Muscle of leg (tissue), 3 donors: ENCODE measurements at regions not wholly inside any gene's neighbourhood (a gene's known extent, or its start where the extent isn't known, plus 50 kb on each side); places are given as distances from the start of the nearest gene placed in this dataset.

ENCODE experiments used
- DNase-seq: peaks from one replicate; pipeline ENCODE4 v3.0.0; 2013
- H3K27ac ChIP-seq: one replicate; pipeline ENCODE4 v1.5.1; 2013; ENCODE audit warnings: mild to moderate bottlenecking, low read length, control low read depth
- H3K27me3 ChIP-seq: one replicate; pipeline ENCODE4 v1.6.1; 2013; ENCODE audit warnings: low read length; ENCODE audit not compliant: control insufficient read depth, insufficient read depth
- H3K36me3 ChIP-seq: one replicate; pipeline ENCODE4 v1.6.1; 2013; ENCODE audit warnings: low read length; ENCODE audit not compliant: control insufficient read depth, insufficient read depth
- H3K4me1 ChIP-seq: one replicate; pipeline ENCODE4 v1.6.1; 2013; ENCODE audit warnings: low read length; ENCODE audit not compliant: control insufficient read depth, insufficient read depth
- H3K4me3 ChIP-seq: one replicate; pipeline ENCODE4 v1.5.1; 2013; ENCODE audit warnings: low read length, control low read depth
- H3K9me3 ChIP-seq: replicated peaks from 2 replicates; pipeline ENCODE4 v1.6.1; 2013; ENCODE audit warnings: low read depth, low read length; ENCODE audit not compliant: control insufficient read depth
- WGBS: methylation state at CpG from one replicate; pipeline ENCODE4 v1.1.5; 2013; ENCODE audit warnings: missing lambda C conversion rate; ENCODE audit not compliant: insufficient coverage; 5-methylcytosine and 5-hydroxymethylcytosine counted together

DNA sequence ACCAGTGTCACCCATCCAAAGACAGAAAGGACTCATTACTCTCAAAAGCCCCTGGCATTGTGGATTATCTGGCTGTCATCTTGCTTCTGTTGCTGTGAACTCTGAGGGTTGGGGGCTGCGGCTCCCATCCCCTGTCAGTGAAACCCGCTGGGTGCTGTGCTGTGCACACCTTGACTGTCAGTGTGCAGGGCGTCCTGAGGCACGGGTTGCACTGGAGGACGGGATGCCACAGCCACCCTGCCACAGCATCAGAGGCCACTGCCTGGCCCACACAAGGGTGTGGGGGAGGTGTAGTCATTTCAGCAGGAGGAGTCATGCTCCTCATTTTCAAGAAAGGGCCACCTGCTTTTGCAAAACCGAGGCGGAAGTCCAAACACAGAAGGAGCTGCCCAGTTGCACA lies 245.8 kb downstream of the GLRX3 start:
- WGBS: 93% methylated on average over 7 of the region's 7 CpGs
- no peak overlapping the region for H3K27ac ChIP-seq
- no peaks in the 10 kb centered on the region for H3K4me1 ChIP-seq
- no peak overlapping the region for H3K4me3 ChIP-seq
- DNase-seq: no peak
- H3K36me3 ChIP-seq: no peaks in the 10 kb centered on the region
- peaks cover 11% of the 10 kb centered on the region for H3K27me3 ChIP-seq
- H3K9me3 ChIP-seq: no peaks in the 10 kb centered on the region

GRCh38 chr10:130387936-130388580 lies 251.9 kb downstream of the GLRX3 start:
- DNase-seq: no peak
- no peak overlapping the region for H3K4me3 ChIP-seq
- 92% methylated on average over 8 of the region's 11 CpGs for WGBS
- no peaks in the 10 kb centered on the region for H3K9me3 ChIP-seq
- no peaks in the 10 kb centered on the region for H3K4me1 ChIP-seq
- no peaks in the 10 kb centered on the region for H3K36me3 ChIP-seq
- no peaks in the 10 kb centered on the region for H3K27me3 ChIP-seq
- H3K27ac ChIP-seq: no peak overlapping the region

- H3K27ac ChIP-seq: no peak overlapping the region
- no peaks in the 10 kb centered on the region for H3K4me1 ChIP-seq
- DNase-seq: no peak
- 92% methylated on average over 2 of the region's 6 CpGs for WGBS
- no peaks in the 10 kb centered on the region for H3K27me3 ChIP-seq
- H3K36me3 ChIP-seq: no peaks in the 10 kb centered on the region
- H3K4me3 ChIP-seq: no peak overlapping the region
- H3K9me3 ChIP-seq: no peaks in the 10 kb centered on the region
These were observed 252.6 kb downstream of the GLRX3 start for GRCh38 chr10:130388746-130389145.

GRCh38 chr10:130389906-130390305 lies 253.7 kb downstream of the GLRX3 start:
- H3K4me3 ChIP-seq: no peak overlapping the region
- peaks cover 2% of the 10 kb centered on the region for H3K9me3 ChIP-seq
- H3K27ac ChIP-seq: no peak overlapping the region
- H3K4me1 ChIP-seq: no peaks in the 10 kb centered on the region
- H3K27me3 ChIP-seq: no peaks in the 10 kb centered on the region
- no peak for DNase-seq
- H3K36me3 ChIP-seq: no peaks in the 10 kb centered on the region
- WGBS: 76% methylated on average over 5 of the region's 5 CpGs

GRCh38 chr10:130392031-130392430 lies 255.8 kb downstream of the GLRX3 start:
- WGBS: 77% methylated on average over 7 of the region's 10 CpGs
- H3K4me1 ChIP-seq: no peaks in the 10 kb centered on the region
- H3K36me3 ChIP-seq: no peaks in the 10 kb centered on the region
- H3K27me3 ChIP-seq: no peaks in the 10 kb centered on the region
- no peak overlapping the region for H3K27ac ChIP-seq
- DNase-seq: no peak
- no peak overlapping the region for H3K4me3 ChIP-seq
- peaks cover 2% of the 10 kb centered on the region for H3K9me3 ChIP-seq

DNA sequence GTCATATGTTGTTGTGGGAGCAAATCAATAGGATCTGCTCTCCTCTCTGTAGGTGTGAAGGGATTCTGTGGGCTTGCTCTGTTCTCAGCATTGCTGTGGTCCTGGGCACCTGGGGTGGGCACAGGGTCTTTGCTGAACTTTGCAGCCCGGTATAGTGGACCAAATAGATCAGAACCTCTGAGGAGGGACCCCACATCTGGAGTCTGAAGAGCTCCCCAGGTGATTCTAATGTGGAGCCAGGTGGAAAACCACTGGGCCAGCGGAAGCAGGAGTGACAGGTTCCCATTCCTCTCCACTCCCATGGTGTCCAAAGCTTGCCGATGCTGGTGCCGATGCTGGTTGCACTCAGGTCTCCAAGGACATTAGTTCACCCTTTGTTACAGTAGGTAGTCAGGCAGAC lies 257.2 kb downstream of the GLRX3 start:
- no peaks in the 10 kb centered on the region for H3K4me1 ChIP-seq
- H3K9me3 ChIP-seq: peaks cover 2% of the 10 kb centered on the region
- no peaks in the 10 kb centered on the region for H3K36me3 ChIP-seq
- DNase-seq: no peak
- H3K4me3 ChIP-seq: no peak overlapping the region
- WGBS: 70% methylated on average over 2 of the region's 4 CpGs
- no peaks in the 10 kb centered on the region for H3K27me3 ChIP-seq
- no peak overlapping the region for H3K27ac ChIP-seq

DNA sequence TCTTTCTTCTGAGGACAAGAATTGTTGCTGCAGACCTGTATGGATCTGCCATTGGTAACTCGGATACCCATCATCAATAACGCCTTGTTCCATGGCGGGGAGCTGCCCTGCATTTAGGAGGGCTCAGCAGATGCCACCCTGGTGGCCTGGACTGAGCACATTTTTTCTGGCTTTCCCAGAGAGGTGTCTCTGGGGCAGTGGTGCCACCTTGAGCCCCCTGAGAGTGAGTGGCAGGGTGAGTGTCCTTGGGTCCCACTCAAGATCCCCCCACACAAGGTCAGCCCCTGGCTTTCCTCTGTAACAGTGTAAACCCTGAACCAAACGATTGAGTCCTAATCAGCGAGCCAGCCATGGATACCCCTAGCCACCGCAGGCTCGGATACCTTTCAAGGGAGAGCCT lies 258.6 kb downstream of the GLRX3 start:
- WGBS: 93% methylated on average over 6 of the region's 7 CpGs
- Histone ChIP-seq H3K4me3 (no peak overlapping the region), H3K9me3 (peaks cover 2% of the 10 kb centered on the region), H3K27ac (no peak overlapping the region), H3K27me3 (no peaks in the 10 kb centered on the region), H3K4me1 (no peaks in the 10 kb centered on the region), H3K36me3 (no peaks in the 10 kb centered on the region)
- DNase-seq: no peak

- no peak overlapping the region for H3K4me3 ChIP-seq
- H3K9me3 ChIP-seq: peaks cover 2% of the 10 kb centered on the region
- WGBS: 76% methylated on average over 4 of the region's 7 CpGs
- no peaks in the 10 kb centered on the region for H3K36me3 ChIP-seq
- H3K4me1 ChIP-seq: no peaks in the 10 kb centered on the region
- DNase-seq: no peak
- no peak overlapping the region for H3K27ac ChIP-seq
- no peaks in the 10 kb centered on the region for H3K27me3 ChIP-seq
These were observed 259.2 kb downstream of the GLRX3 start for GRCh38 chr10:130395248-130395936.

DNA sequence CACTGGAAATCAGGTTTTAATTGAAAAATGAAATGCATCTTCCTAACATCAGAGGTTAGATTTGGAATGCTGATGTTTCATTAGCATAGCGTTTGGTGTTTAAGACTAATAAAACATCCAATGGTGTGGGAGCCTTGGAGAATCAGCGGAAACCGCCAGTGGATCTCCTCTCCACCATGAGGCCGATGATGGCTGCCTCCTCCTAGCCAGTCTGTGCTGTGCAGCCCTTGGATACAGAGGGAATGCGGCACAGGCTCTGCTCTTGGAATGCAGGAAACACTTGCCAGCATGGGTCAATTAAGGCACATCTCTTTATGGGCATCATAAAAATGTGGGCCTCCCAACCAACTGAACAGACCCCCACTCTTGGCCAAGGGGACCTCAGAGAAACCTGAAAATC lies 259.9 kb downstream of the GLRX3 start:
- no peaks in the 10 kb centered on the region for H3K36me3 ChIP-seq
- DNase-seq: no peak
- no peak overlapping the region for H3K4me3 ChIP-seq
- H3K27me3 ChIP-seq: no peaks in the 10 kb centered on the region
- H3K4me1 ChIP-seq: no peaks in the 10 kb centered on the region
- H3K27ac ChIP-seq: no peak overlapping the region
- peaks cover 2% of the 10 kb centered on the region for H3K9me3 ChIP-seq
- WGBS: 100% methylated on average over 1 of the region's 5 CpGs

GRCh38 chr10:130398090-130398994 lies 262.2 kb downstream of the GLRX3 start:
- peaks cover 2% of the 10 kb centered on the region for H3K9me3 ChIP-seq
- 82% methylated on average over 10 of the region's 15 CpGs for WGBS
- no peaks in the 10 kb centered on the region for H3K36me3 ChIP-seq
- peaks cover 7% of the 10 kb centered on the region for H3K27me3 ChIP-seq
- H3K27ac ChIP-seq: no peak overlapping the region
- no peak for DNase-seq
- H3K4me1 ChIP-seq: no peaks in the 10 kb centered on the region
- no peak overlapping the region for H3K4me3 ChIP-seq
